ENCODE measurements at regions not wholly inside any gene's neighbourhood (a gene's known extent, or its start where the extent isn't known, plus 50 kb on each side); places are given as distances from the start of the nearest gene placed in this dataset.

GRCh38 chr4:141567326-141567915, 69.0 kb upstream of the IL15 start:
- DNase-seq, result no peak
- no peaks in the 10 kb centered on the region for H3K36me3 ChIP-seq
- no peaks in the 10 kb centered on the region for H3K4me1 ChIP-seq
- no peaks in the 10 kb centered on the region for H3K27me3 ChIP-seq (replicated peaks in 1 of 7)
- intact Hi-C loops (cut with DNase I; ENCODE audit: low total_unique reads), result no loop called here
- H3K9me3 ChIP-seq, result no peaks in the 10 kb centered on the region
- WGBS, 5 donors, result 83 to 94% (median 90%) methylated on average over 4 of the region's 4 CpGs
- H3K27ac ChIP-seq, result no peak overlapping the region
- H3K4me3 ChIP-seq, result no peak overlapping the region
- no peak for TF ChIP-seq POLR2A (IDR thresholded peaks at IDR 0.05)
- TF ChIP-seq CTCF (IDR thresholded peaks at IDR 0.05 in 8 of 11, conservative IDR thresholded peaks at IDR 0.05 in 3 of 11), result no peak
- TF ChIP-seq POLR2AphosphoS5 (IDR thresholded peaks at IDR 0.05), result no peak

GRCh38 chr4:141569141-141569540, 67.2 kb upstream of the IL15 start:
- H3K36me3 ChIP-seq, result no peaks in the 10 kb centered on the region
- no peaks in the 10 kb centered on the region for H3K9me3 ChIP-seq
- intact Hi-C loops (cut with DNase I; ENCODE audit: low total_unique reads), result no loop called here
- no peak overlapping the region for H3K4me3 ChIP-seq
- TF ChIP-seq CTCF (IDR thresholded peaks at IDR 0.05 in 8 of 11, conservative IDR thresholded peaks at IDR 0.05 in 3 of 11) (no peak), POLR2A (IDR thresholded peaks at IDR 0.05) (no peak), POLR2AphosphoS5 (IDR thresholded peaks at IDR 0.05) (no peak)
- 73 to 90% (median 77%) methylated on average over 2 of the region's 2 CpGs for WGBS, 5 donors
- DNase-seq, result no peak
- H3K27me3 ChIP-seq (replicated peaks in 1 of 7), result no peaks in the 10 kb centered on the region
- no peak overlapping the region for H3K27ac ChIP-seq
- H3K4me1 ChIP-seq, result no peaks in the 10 kb centered on the region

GRCh38 chr4:141570290-141570689, 66.1 kb upstream of the IL15 start:
- H3K36me3 ChIP-seq, result no peaks in the 10 kb centered on the region
- H3K4me3 ChIP-seq, result no peak overlapping the region
- H3K27ac ChIP-seq, result no peak overlapping the region
- H3K4me1 ChIP-seq, result no peaks in the 10 kb centered on the region
- no peaks in the 10 kb centered on the region for H3K9me3 ChIP-seq
- no peak for DNase-seq
- no peaks in the 10 kb centered on the region for H3K27me3 ChIP-seq (replicated peaks in 1 of 7)
- intact Hi-C loops (cut with DNase I; ENCODE audit: low total_unique reads), result no loop called here
- TF ChIP-seq CTCF (IDR thresholded peaks at IDR 0.05 in 8 of 11, conservative IDR thresholded peaks at IDR 0.05 in 3 of 11), result no peak
- TF ChIP-seq POLR2AphosphoS5 (IDR thresholded peaks at IDR 0.05), result no peak
- TF ChIP-seq POLR2A (IDR thresholded peaks at IDR 0.05), result no peak

GRCh38 chr4:141571362-141571761, 65.0 kb upstream of the IL15 start:
- 86 to 95% (median 89%) methylated on average over 2 of the region's 2 CpGs for WGBS, 5 donors
- no peaks in the 10 kb centered on the region for H3K27me3 ChIP-seq (replicated peaks in 1 of 7)
- no peaks in the 10 kb centered on the region for H3K36me3 ChIP-seq
- no peak for DNase-seq
- intact Hi-C loops (cut with DNase I; ENCODE audit: low total_unique reads), result no loop called here
- H3K4me1 ChIP-seq, result no peaks in the 10 kb centered on the region
- no peak overlapping the region for H3K4me3 ChIP-seq
- TF ChIP-seq POLR2AphosphoS5 (IDR thresholded peaks at IDR 0.05) (no peak), CTCF (IDR thresholded peaks at IDR 0.05 in 8 of 11, conservative IDR thresholded peaks at IDR 0.05 in 3 of 11) (no peak), POLR2A (IDR thresholded peaks at IDR 0.05) (no peak)
- H3K27ac ChIP-seq, result no peak overlapping the region
- H3K9me3 ChIP-seq, result no peaks in the 10 kb centered on the region
